ENCODE measurements at regions not wholly inside any gene's neighbourhood (a gene's known extent, or its start where the extent isn't known, plus 50 kb on each side); places are given as distances from the start of the nearest gene placed in this dataset.
"Not testable (repeated sequence)": the region's sequence is repeated elsewhere in the genome, so short reads cannot be mapped to it uniquely, and the experiment has no call there.

DNA sequence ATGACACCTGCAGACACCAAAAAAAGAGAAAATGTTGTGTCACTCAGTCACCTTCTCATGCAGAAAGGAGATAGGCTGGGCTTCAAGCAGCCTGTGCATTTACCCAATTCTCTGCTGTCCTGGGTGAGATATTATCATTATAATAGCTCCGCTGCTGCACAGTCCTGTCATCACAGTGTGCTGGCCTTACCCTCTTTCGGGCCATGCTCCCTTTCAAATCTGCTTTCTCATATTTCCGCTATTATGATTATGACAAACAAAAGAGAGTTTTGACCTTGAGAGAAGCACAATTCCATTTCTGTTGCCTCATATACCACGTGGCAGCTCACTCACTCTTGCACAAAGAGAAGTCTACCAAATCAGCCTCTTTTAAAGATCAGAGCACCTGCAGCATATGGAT is 1350.1 kb upstream of the ACO1 start:
- Histone ChIP-seq H3K27me3 (no peaks in the 10 kb centered on the region), H3K9me3 (no peaks in the 10 kb centered on the region), H3K4me3 (ENCODE audit: low read depth, low read length) (no peak overlapping the region), H3K4me1 (peaks cover 19% of the 10 kb centered on the region), H3K36me3 (no peaks in the 10 kb centered on the region)
- peak; percentile 82 for DNase-seq
- TF ChIP-seq, protein P1, sequence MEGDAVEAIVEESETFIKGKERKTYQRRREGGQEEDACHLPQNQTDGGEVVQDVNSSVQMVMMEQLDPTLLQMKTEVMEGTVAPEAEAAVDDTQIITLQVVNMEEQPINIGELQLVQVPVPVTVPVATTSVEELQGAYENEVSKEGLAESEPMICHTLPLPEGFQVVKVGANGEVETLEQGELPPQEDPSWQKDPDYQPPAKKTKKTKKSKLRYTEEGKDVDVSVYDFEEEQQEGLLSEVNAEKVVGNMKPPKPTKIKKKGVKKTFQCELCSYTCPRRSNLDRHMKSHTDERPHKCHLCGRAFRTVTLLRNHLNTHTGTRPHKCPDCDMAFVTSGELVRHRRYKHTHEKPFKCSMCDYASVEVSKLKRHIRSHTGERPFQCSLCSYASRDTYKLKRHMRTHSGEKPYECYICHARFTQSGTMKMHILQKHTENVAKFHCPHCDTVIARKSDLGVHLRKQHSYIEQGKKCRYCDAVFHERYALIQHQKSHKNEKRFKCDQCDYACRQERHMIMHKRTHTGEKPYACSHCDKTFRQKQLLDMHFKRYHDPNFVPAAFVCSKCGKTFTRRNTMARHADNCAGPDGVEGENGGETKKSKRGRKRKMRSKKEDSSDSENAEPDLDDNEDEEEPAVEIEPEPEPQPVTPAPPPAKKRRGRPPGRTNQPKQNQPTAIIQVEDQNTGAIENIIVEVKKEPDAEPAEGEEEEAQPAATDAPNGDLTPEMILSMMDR (IDR thresholded peaks at IDR 0.05; ENCODE audit: low read depth, low read length) = no peak

DNA sequence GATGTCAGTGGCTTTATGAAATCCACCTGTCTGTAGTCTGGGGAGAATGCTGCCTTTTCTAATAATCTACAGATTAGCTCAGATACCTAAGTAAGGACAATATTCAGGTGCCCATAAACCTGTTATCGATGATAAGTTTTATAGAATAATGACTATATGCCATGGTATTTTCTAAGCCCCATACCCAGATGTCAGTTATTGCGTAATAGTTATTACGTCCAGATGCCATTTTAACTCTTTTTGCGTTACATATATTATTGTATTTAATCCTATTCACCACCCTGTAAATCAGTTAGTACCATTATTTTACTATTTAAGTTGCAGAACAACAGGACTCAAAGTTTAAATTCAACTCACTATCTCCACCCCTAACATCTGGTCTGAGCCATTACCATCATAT is 1343.9 kb upstream of the ACO1 start:
- Histone ChIP-seq H3K4me3 (ENCODE audit: low read depth, low read length) (no peak overlapping the region), H3K36me3 (no peaks in the 10 kb centered on the region), H3K27me3 (no peaks in the 10 kb centered on the region), H3K4me1 (no peaks in the 10 kb centered on the region), H3K9me3 (no peaks in the 10 kb centered on the region)
- DNase-seq = no peak
- TF ChIP-seq, protein P1 (IDR thresholded peaks at IDR 0.05; ENCODE audit: low read depth, low read length) = no peak

DNA sequence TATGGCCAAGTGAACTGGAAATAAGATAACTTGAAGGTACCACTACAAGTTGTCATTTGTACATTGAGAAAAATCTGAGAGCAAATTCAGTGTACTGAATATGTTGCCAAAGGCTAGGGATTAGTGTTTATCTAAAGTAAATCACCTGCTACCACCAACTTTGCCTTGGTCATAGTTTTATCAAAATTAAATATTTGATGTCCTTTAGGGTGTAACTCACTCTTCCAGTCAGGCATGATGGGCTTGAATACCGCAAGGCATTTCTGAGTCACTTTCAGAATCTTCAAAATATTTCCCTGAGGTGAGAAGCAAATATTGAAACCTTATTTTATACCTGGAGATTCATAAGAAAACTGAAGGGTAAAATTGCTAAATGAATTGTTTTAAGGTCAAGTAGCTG is 1338.6 kb upstream of the ACO1 start:
- Histone ChIP-seq H3K27me3 (no peaks in the 10 kb centered on the region), H3K4me3 (ENCODE audit: low read depth, low read length) (no peak overlapping the region), H3K36me3 (no peaks in the 10 kb centered on the region), H3K4me1 (peaks cover 4% of the 10 kb centered on the region), H3K9me3 (no peaks in the 10 kb centered on the region)
- TF ChIP-seq, protein P1 (IDR thresholded peaks at IDR 0.05; ENCODE audit: low read depth, low read length) = no peak
- no peak for DNase-seq

DNA sequence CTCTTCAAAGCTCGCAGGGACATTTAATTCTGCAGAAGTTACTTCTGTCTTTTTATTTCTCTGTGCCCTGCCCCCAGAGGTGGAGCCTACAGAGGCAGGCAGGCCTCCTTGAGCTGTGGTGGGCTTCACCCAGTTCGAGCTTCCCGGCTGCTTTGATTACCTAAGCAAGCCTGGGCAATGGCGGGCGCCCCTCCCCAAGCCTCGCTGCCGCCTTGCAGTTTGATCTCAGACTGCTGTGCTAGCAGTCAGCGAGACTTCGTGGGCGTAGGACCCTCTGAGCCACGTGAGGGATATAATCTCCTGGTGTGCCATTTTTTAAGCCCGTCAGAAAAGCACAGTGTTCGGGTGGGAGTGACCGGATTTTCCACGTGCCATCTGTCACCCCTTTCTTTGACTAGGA is 1322.9 kb upstream of the ACO1 start:
- not testable (repeated sequence) for H3K9me3 ChIP-seq; H3K4me1 ChIP-seq; DNase-seq; H3K36me3 ChIP-seq; H3K4me3 ChIP-seq (ENCODE audit: low read depth, low read length); H3K27me3 ChIP-seq

DNA sequence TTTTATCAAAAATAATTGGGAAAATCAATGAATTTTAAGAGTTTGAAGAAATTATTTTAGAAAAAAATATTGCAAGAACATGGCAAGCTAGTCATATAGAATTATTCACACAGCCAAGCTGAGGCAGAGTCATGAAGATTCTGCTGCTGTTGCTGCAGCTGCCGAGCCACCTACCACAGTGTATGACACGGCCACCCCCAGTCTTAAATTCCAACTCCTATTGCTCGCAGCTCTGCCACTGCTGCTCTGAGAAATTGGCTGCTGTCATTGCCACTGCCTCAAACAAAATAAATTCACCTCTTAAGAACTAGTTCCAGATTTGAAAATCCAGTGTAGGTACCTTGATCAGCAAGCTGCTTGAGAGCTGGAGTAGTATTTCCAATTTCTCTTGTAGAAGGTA is 1318.8 kb upstream of the ACO1 start:
- no peaks in the 10 kb centered on the region for H3K27me3 ChIP-seq
- no peak for DNase-seq
- no peaks in the 10 kb centered on the region; the same call in 1 of the 2 replicates for H3K4me1 ChIP-seq
- no peak overlapping the region for H3K4me3 ChIP-seq (ENCODE audit: low read depth, low read length)
- H3K36me3 ChIP-seq = no peaks in the 10 kb centered on the region
- H3K9me3 ChIP-seq = no peaks in the 10 kb centered on the region
- TF ChIP-seq, protein P1 (IDR thresholded peaks at IDR 0.05; ENCODE audit: low read depth, low read length) = no peak

DNA sequence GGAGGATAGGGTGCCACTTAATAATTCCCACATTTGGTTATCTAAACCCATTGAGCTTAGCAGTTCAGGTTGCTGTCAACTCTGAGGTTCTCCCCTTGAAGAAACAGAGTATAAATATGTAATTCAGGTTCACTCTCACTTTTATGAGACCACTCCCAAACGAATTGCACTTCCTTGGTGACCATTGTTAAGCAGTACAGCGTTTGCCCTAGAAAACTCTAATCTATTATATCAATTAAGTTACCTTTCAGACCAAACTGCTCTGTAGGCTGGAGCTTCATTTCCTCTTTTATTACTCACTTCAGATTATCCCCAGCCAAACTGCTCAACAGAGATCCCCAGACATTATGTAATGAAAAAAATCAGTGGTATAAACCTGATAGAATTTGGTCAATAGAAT is 1317.0 kb upstream of the ACO1 start:
- DNase-seq = no peak
- Histone ChIP-seq H3K4me1 (no peaks in the 10 kb centered on the region; the same call in 1 of the 2 replicates), H3K4me3 (ENCODE audit: low read depth, low read length) (no peak overlapping the region), H3K27me3 (no peaks in the 10 kb centered on the region), H3K36me3 (no peaks in the 10 kb centered on the region), H3K9me3 (no peaks in the 10 kb centered on the region)
- TF ChIP-seq, protein P1 (IDR thresholded peaks at IDR 0.05; ENCODE audit: low read depth, low read length) = no peak
